Stomach (tissue), 8 donors: ENCODE measurements at regions not wholly inside any gene's neighbourhood (a gene's known extent, or its start where the extent isn't known, plus 50 kb on each side); places are given as distances from the start of the nearest gene placed in this dataset.

Source experiments
- DNase-seq, 2 donors: peaks; one replicate each; pipeline versions ENCODE4 v3.0.0 to v3.0.0-alpha.2; 2013 to 2019
- H3K27ac ChIP-seq, 5 donors: fragments of 200-600 bp in 4 of 5; sonication (generic) in 4 of 5; one replicate each; pipeline ENCODE4 v1.5.1; 2013 to 2019; ENCODE audit warnings: mild to moderate bottlenecking in 1 of 5, moderate library complexity in 1 of 5
- H3K27me3 ChIP-seq, 3 donors: fragments of 200-600 bp; sonication (generic); one replicate each; pipeline ENCODE4 v1.5.1; 2017 to 2019; ENCODE audit warnings: mixed run types in 1 of 3
- H3K36me3 ChIP-seq, 4 donors: fragments of 200-600 bp; sonication (generic); 1 replicate in 3 of 4; 2 replicates in 1 of 4; pipeline ENCODE4 v1.5.1; 2016 to 2019
- H3K4me1 ChIP-seq, 4 donors: fragments of 200-600 bp; sonication (generic); one replicate each; pipeline ENCODE4 v1.5.1; 2016 to 2019
- H3K4me3 ChIP-seq, 4 donors: fragments of 200-600 bp; sonication (generic) in 3 of 4; one replicate each; pipeline ENCODE4 v1.5.1; 2016 to 2019; ENCODE audit warnings: mild to moderate bottlenecking in 1 of 4
- H3K9me3 ChIP-seq, 4 donors: fragments of 200-600 bp; sonication (generic); one replicate each; pipeline ENCODE4 v1.5.1; 2016 to 2019
- EP300 ChIP-seq: sonication (generic); formaldehyde crosslinking; IDR thresholded peaks from one replicate; pipeline ENCODE4 v1.6.1; 2017; ENCODE audit warnings: antibody characterized with exemption
- POLR2A ChIP-seq, 4 donors: fragments of 450-650 bp; IDR thresholded peaks; one replicate each; pipeline ENCODE4 v1.6.1; 2016; ENCODE audit warnings: antibody characterized with exemption in 4 of 4, control low read depth in 2 of 4, mild to moderate bottlenecking in 1 of 4, moderate library complexity in 1 of 4
- POLR2AphosphoS5 ChIP-seq, 3 donors: sonication (generic); formaldehyde crosslinking; IDR thresholded peaks; one replicate each; pipeline ENCODE4 v1.6.1; 2016; ENCODE audit warnings: antibody characterized with exemption in 3 of 3
- WGBS, 5 donors: extraction: QIAGEN DNeasy Blood & Tissue Kit in 3 of 5; methylation state at CpG; one replicate each; pipeline versions ENCODE4 v1.1.5 to v1.1.7; 2013 to 2018; 5-methylcytosine and 5-hydroxymethylcytosine counted together
- intact Hi-C: fragments of 100-400 bp; cut with DNase I; formaldehyde crosslinking; loops from one replicate; pipeline ENCODE4 v1.15.1; 2023; ENCODE audit warnings: low total_unique reads
- TF ChIP-seq, protein P1 (sequence below), 7 experiments: fragments of 450-650 bp in 4 of 7; fragments of 200-600 bp in 3 of 7; sonication (generic) in 3 of 7; IDR thresholded peaks; one replicate each; pipeline ENCODE4 v1.5.1; 2016 to 2019; ENCODE audit warnings: antibody characterized with exemption in 7 of 7, control low read depth in 2 of 7, mild to moderate bottlenecking in 1 of 7
- donor health status: healthy with polysubstance abuse.
- donor health status: Bipolar disorder and iron deficiency.
- donor health status: healthy.

DNA sequence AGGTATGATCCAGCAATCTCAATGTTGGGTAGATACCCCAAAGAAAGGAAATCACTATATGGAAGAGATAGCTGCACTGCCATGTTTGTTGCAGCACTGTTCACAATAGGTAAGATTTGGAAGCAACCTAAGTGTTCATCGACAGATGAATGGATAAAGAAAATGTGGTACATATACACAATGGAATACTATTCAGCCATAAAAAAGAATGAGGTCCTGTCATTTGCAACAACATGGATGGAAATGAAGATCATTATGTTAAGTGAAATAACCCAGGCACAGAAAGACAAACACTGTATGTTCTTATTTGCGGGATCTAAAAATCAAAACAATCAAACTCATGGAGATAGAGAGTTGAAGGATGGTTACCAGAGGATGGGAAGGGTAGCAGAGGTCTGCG is 372.4 kb upstream of the SPRED2 start:
- intact Hi-C loops, result no loop called here
- 94 to 97% (median 95%) methylated on average over 3 of the region's 3 CpGs for WGBS, 5 donors
- no peak overlapping the region for H3K27ac ChIP-seq
- H3K36me3 ChIP-seq, result no peaks in the 10 kb centered on the region
- no peaks in the 10 kb centered on the region for H3K4me1 ChIP-seq
- DNase-seq, result no peak
- no peak for TF ChIP-seq POLR2AphosphoS5 (IDR thresholded peaks at IDR 0.05)
- TF ChIP-seq, protein P1, sequence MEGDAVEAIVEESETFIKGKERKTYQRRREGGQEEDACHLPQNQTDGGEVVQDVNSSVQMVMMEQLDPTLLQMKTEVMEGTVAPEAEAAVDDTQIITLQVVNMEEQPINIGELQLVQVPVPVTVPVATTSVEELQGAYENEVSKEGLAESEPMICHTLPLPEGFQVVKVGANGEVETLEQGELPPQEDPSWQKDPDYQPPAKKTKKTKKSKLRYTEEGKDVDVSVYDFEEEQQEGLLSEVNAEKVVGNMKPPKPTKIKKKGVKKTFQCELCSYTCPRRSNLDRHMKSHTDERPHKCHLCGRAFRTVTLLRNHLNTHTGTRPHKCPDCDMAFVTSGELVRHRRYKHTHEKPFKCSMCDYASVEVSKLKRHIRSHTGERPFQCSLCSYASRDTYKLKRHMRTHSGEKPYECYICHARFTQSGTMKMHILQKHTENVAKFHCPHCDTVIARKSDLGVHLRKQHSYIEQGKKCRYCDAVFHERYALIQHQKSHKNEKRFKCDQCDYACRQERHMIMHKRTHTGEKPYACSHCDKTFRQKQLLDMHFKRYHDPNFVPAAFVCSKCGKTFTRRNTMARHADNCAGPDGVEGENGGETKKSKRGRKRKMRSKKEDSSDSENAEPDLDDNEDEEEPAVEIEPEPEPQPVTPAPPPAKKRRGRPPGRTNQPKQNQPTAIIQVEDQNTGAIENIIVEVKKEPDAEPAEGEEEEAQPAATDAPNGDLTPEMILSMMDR (IDR thresholded peaks at IDR 0.05), result no peak
- TF ChIP-seq EP300, result no peak
- no peak for TF ChIP-seq POLR2A (IDR thresholded peaks at IDR 0.05)
- H3K27me3 ChIP-seq, result no peaks in the 10 kb centered on the region
- H3K4me3 ChIP-seq, result no peak overlapping the region
- H3K9me3 ChIP-seq, result peaks cover 0 to 13% (median 9%) of the 10 kb centered on the region in 4 donors

DNA sequence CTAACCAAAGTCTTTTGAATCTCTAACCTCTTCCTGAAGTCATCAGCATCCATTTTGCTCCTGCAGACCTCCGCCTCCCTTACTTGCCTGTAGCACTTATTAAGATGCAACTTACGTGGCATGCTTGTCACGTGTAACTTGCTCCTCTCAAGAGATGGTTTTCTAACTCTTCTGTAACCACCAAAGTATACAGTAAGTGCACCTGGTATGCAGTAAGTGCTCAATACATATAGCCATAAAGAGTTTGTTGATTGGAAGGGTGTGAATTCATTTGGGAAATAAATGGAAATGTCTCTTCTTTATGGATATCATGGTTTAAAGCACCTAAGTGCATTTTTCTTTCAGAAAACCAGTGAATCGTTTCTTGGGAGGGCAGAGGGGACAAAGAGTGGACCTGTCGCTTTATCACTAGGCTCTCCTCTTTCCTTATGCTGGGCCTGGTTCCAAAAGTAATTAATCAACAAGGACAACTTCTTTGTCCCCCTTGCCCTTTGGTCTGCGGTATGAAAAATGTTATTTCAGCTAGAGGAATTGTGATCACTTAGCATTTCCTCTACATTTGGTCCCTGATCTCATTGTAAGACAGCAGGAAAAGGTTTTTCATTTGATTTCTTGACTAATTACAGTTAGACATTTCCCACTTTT is 370.0 kb upstream of the SPRED2 start:
- Histone ChIP-seq H3K9me3 (peaks cover 0 to 3% (median under 1%) of the 10 kb centered on the region in 4 donors), H3K4me3 (no peak overlapping the region), H3K36me3 (no peaks in the 10 kb centered on the region), H3K27me3 (no peaks in the 10 kb centered on the region), H3K4me1 (no peaks in the 10 kb centered on the region), H3K27ac (no peak overlapping the region)
- 51 to 63% (median 56%) methylated on average over 6 of the region's 6 CpGs for WGBS, 5 donors
- peak in 1 of 2 donors; percentile 30 for DNase-seq
- no peak for TF ChIP-seq POLR2AphosphoS5 (IDR thresholded peaks at IDR 0.05)
- TF ChIP-seq POLR2A (IDR thresholded peaks at IDR 0.05), result no peak
- TF ChIP-seq, protein P1 (IDR thresholded peaks at IDR 0.05), result no peak
- no peak for TF ChIP-seq EP300
- intact Hi-C loops, result no loop called here

DNA sequence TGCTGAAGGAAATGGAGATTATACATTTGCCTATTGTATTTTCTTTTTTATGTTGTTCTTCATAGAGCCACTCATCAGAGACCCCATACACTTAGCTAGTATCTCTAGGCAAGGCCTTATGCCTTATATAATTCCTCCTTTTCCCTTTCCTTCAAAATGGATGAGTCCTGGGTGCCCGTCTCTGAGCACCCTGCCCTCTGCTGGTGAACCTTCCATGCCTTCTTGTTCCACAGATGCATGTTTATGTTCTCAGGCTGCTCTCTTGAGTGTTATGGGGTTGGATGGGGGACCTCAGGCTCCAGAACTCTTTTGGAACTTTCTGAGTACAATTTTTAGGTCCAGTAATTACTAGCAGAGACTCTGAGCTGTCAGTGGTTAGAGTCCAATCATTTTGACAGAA is 368.6 kb upstream of the SPRED2 start:
- Histone ChIP-seq H3K36me3 (no peaks in the 10 kb centered on the region), H3K4me3 (no peak overlapping the region), H3K27ac (no peak overlapping the region), H3K27me3 (no peaks in the 10 kb centered on the region), H3K4me1 (no peaks in the 10 kb centered on the region), H3K9me3 (no peaks in the 10 kb centered on the region)
- 33 to 47% (median 45%) methylated on average over 1 of the region's 1 CpG for WGBS, 5 donors
- DNase-seq, result peak in 1 of 2 donors; percentile 59
- TF ChIP-seq, protein P1 (IDR thresholded peaks at IDR 0.05), result peak in 3 of 7 experiments; percentile 33 to 43 (median 35)
- TF ChIP-seq EP300, result no peak
- intact Hi-C loops, result no loop called here

DNA sequence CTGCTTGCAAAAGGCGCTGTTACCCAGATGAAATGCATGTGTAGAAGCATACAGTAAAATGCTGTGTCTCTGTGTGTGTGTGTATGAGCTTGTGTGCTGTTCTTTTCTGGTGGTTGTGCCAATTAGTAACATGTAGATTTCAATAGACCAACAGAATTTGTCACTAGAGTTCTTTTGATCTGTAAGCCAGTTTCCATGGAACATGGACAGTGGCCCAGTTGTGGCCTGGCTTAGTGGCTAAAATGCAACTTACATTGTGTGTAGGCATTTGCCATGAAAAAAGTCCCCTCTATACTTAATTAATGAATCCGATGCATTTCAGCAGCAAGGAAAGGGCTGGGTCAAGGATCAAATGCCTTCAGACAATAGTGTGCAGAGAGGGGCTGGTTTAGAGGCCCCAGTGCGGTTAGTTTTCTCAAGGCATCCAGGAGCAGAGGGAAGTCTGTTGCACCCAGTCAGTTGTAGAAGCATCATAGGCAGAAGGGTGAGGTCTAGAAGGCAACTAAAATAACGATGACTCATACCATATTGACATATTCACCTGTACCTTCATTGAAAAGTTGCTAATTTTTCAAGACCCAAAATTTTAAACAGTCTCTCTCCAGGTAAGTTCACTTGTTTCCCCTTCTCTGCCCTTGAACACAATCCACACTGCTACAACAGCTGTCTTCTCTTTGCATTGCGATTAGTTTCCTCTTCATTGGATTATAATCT is 366.9 kb upstream of the SPRED2 start:
- intact Hi-C loops, result no loop called here
- Histone ChIP-seq H3K4me1 (no peaks in the 10 kb centered on the region), H3K27ac (no peak overlapping the region), H3K9me3 (no peaks in the 10 kb centered on the region), H3K36me3 (no peaks in the 10 kb centered on the region), H3K27me3 (no peaks in the 10 kb centered on the region), H3K4me3 (no peak overlapping the region)
- TF ChIP-seq POLR2AphosphoS5 (IDR thresholded peaks at IDR 0.05), result no peak
- no peak for TF ChIP-seq EP300
- TF ChIP-seq, protein P1 (IDR thresholded peaks at IDR 0.05), result no peak
- no peak for TF ChIP-seq POLR2A (IDR thresholded peaks at IDR 0.05)
- 77 to 85% (median 81%) methylated on average over 5 of the region's 5 CpGs for WGBS, 5 donors
- no peak for DNase-seq
